ENCODE measurements at regions not wholly inside any gene's neighbourhood (a gene's known extent, or its start where the extent isn't known, plus 50 kb on each side); places are given as distances from the start of the nearest gene placed in this dataset.

DNA sequence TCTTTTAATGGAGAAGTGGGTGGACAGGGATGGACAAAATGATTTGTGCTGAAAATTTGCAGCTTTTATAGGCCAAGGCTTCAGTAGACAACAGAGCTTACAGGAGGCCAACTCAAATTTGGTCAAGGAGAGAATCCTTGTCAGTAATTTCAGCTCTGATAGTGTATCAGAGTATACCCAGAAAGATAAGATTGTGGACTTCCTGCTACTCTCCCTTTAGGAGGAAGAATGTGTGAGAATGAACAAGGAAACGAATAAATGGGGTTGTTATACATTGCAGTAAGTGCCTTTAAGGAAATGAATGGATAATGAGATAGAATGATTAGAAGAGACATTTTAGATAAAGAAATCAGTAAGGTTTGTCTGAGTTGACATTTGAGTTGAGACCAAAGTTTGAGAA, 519.9 kb downstream of the UTRN start:
- TF ChIP-seq, protein P1, sequence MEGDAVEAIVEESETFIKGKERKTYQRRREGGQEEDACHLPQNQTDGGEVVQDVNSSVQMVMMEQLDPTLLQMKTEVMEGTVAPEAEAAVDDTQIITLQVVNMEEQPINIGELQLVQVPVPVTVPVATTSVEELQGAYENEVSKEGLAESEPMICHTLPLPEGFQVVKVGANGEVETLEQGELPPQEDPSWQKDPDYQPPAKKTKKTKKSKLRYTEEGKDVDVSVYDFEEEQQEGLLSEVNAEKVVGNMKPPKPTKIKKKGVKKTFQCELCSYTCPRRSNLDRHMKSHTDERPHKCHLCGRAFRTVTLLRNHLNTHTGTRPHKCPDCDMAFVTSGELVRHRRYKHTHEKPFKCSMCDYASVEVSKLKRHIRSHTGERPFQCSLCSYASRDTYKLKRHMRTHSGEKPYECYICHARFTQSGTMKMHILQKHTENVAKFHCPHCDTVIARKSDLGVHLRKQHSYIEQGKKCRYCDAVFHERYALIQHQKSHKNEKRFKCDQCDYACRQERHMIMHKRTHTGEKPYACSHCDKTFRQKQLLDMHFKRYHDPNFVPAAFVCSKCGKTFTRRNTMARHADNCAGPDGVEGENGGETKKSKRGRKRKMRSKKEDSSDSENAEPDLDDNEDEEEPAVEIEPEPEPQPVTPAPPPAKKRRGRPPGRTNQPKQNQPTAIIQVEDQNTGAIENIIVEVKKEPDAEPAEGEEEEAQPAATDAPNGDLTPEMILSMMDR (IDR thresholded peaks at IDR 0.05; ENCODE audit: unreplicated experiment), result no peak
- H3K4me1 Mint-ChIP-seq (ENCODE audit: unreplicated experiment), result peaks cover 2% of the 10 kb centered on the region
- DNase-seq (ENCODE audit: low spot score), result no peak
- no peaks in the 10 kb centered on the region for H3K36me3 Mint-ChIP-seq (ENCODE audit: low read depth, unreplicated experiment)
- no peak overlapping the region for H3K4me3 Mint-ChIP-seq (ENCODE audit: unreplicated experiment)
- no peaks in the 10 kb centered on the region for H3K9me3 Mint-ChIP-seq (ENCODE audit: unreplicated experiment)
- no peaks in the 10 kb centered on the region for H3K27me3 Mint-ChIP-seq (ENCODE audit: unreplicated experiment)
- no peak overlapping the region for H3K27ac Mint-ChIP-seq (ENCODE audit: unreplicated experiment)

DNA sequence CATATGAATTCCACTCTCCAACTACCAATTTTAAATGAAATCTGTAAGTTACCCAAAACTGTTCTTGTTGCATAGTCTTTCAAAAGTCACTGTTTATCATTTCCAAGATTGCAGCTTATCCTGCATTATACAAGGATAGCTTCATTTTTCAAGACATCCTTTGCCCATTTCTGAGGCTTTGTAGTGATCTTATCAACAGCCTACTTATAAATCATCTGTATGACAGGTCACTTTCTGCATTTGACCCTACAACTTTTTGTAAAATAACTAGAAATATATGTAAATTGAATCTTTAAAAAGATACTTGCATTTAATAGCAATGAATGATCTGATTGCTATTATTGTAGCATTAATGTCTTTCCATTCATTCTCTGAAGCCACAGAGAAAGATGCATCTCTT, 521.1 kb downstream of the UTRN start:
- H3K4me3 Mint-ChIP-seq (ENCODE audit: unreplicated experiment), result no peak overlapping the region
- H3K4me1 Mint-ChIP-seq (ENCODE audit: unreplicated experiment), result peaks cover 8% of the 10 kb centered on the region
- TF ChIP-seq, protein P1 (IDR thresholded peaks at IDR 0.05; ENCODE audit: unreplicated experiment), result no peak
- no peaks in the 10 kb centered on the region for H3K9me3 Mint-ChIP-seq (ENCODE audit: unreplicated experiment)
- H3K27me3 Mint-ChIP-seq (ENCODE audit: unreplicated experiment), result no peaks in the 10 kb centered on the region
- DNase-seq (ENCODE audit: low spot score), result no peak
- no peak overlapping the region for H3K27ac Mint-ChIP-seq (ENCODE audit: unreplicated experiment)
- H3K36me3 Mint-ChIP-seq (ENCODE audit: low read depth, unreplicated experiment), result no peaks in the 10 kb centered on the region

DNA sequence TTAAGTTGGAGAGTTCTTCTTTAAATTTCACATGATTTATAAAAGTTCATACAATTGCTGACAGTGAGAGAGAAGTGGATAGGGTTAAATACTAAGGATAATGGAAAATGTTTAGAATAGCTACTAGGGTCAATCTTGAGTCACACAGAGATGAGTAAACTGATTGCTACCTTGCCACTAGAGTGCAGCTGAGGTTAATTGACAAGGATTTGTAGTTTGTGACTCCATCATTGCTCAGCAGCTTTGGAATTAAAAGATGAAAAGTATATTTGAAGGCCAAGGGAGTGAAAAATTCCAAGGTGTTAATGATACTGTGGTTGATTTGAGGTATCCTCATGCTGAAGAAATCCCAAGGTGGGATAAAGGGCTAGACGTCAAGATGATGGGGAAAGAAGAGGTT, 524.0 kb downstream of the UTRN start:
- no peak for DNase-seq (ENCODE audit: low spot score)
- Mint-ChIP-seq H3K9me3 (ENCODE audit: unreplicated experiment) (no peaks in the 10 kb centered on the region), H3K36me3 (ENCODE audit: low read depth, unreplicated experiment) (peaks cover 3% of the 10 kb centered on the region), H3K4me1 (ENCODE audit: unreplicated experiment) (peaks cover 8% of the 10 kb centered on the region), H3K4me3 (ENCODE audit: unreplicated experiment) (no peak overlapping the region), H3K27me3 (ENCODE audit: unreplicated experiment) (no peaks in the 10 kb centered on the region), H3K27ac (ENCODE audit: unreplicated experiment) (no peak overlapping the region)
- TF ChIP-seq, protein P1 (IDR thresholded peaks at IDR 0.05; ENCODE audit: unreplicated experiment), result no peak

DNA sequence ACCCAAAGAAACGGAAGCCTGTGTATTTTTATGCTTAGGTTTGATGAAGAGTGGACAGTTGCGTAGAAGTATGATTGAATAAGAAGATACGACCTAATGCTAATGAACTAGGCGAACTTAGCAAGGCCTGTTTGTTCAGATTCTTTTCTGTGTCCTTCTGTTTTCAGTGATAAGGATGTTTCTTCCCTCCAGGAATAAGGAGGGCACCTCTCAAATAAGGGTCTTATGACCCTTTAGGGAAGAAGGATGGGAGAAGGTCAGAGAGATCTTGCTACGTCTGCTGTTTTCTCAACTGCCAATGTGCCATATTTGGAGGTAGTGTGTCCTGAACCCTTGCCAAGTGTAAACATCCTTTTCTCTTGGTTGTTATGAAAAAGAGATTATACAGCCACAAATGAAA, 524.8 kb downstream of the UTRN start:
- H3K36me3 Mint-ChIP-seq (ENCODE audit: low read depth, unreplicated experiment), result peaks cover 3% of the 10 kb centered on the region
- TF ChIP-seq, protein P1 (IDR thresholded peaks at IDR 0.05; ENCODE audit: unreplicated experiment), result no peak
- H3K4me3 Mint-ChIP-seq (ENCODE audit: unreplicated experiment), result no peak overlapping the region

DNA sequence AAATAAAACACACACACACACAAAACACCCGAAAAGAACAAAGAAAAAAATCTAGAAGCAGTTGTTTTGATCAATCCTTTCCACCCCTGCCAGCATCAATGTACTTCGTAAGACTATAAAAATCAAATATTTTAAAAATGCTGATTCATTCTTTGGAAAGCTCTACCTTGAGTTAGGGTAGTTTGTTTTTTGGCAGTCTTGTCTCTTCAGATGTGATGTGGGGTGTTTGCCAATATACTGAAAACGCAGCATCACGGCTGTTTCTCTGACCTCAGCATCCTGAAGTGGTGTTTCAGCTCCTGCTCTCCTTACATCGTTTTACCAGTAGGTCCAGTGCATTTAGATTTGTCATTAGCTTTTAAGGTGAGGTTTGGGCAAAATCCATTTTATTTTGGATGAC, 526.0 kb downstream of the UTRN start:
- Mint-ChIP-seq H3K27me3 (ENCODE audit: unreplicated experiment) (no peaks in the 10 kb centered on the region), H3K4me3 (ENCODE audit: unreplicated experiment) (no peak overlapping the region), H3K9me3 (ENCODE audit: unreplicated experiment) (no peaks in the 10 kb centered on the region), H3K36me3 (ENCODE audit: low read depth, unreplicated experiment) (peaks cover 3% of the 10 kb centered on the region), H3K4me1 (ENCODE audit: unreplicated experiment) (peaks cover 8% of the 10 kb centered on the region), H3K27ac (ENCODE audit: unreplicated experiment) (no peak overlapping the region)
- DNase-seq (ENCODE audit: low spot score), result no peak
- TF ChIP-seq, protein P1 (IDR thresholded peaks at IDR 0.05; ENCODE audit: unreplicated experiment), result no peak

More for the DNA sequence above, 524.8 kb downstream of the UTRN start:
- Mint-ChIP-seq H3K27me3 (ENCODE audit: unreplicated experiment) (no peaks in the 10 kb centered on the region), H3K9me3 (ENCODE audit: unreplicated experiment) (no peaks in the 10 kb centered on the region), H3K27ac (ENCODE audit: unreplicated experiment) (no peak overlapping the region), H3K4me1 (ENCODE audit: unreplicated experiment) (peaks cover 8% of the 10 kb centered on the region)
- no peak for DNase-seq (ENCODE audit: low spot score)

Measured in endothelial cell (in vitro differentiated cells).